HG03520 (cell line): ENCODE measurements at regions not wholly inside any gene's neighbourhood (a gene's known extent, or its start where the extent isn't known, plus 50 kb on each side); places are given as distances from the start of the nearest gene placed in this dataset.
"Not testable (repeated sequence)": the region's sequence is repeated elsewhere in the genome, so short reads cannot be mapped to it uniquely, and the experiment has no call there.

ENCODE experiments used
- ATAC-seq: cut with Tn5 transposase; IDR thresholded peaks from one replicate; pipeline ENCODE4 v1.9.1; 2021; ENCODE audit warnings: mild to moderate bottlenecking, moderate library complexity; ENCODE audit not compliant: unreplicated experiment

- no peak for ATAC-seq
Observed at GRCh38 chr16:76970087-76970744, 220.8 kb upstream of the MON1B start.

DNA sequence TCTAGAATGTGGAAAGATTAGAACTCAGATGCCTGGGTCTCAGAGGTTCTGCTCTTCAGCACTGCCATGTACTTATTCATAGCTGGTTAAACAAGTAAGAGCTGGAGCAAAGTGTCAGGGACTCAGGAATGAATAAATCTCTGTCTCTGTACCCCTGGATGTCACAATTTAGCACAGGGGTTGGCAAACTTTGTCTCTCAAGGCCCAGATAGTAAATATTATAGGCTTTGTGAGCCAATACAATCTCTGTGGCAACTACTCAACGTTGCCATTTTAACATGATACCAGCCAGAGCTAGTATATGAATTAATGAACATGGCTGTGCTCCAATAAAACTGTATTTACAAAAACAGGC is 220.3 kb upstream of the MON1B start:
- no peak for ATAC-seq

DNA sequence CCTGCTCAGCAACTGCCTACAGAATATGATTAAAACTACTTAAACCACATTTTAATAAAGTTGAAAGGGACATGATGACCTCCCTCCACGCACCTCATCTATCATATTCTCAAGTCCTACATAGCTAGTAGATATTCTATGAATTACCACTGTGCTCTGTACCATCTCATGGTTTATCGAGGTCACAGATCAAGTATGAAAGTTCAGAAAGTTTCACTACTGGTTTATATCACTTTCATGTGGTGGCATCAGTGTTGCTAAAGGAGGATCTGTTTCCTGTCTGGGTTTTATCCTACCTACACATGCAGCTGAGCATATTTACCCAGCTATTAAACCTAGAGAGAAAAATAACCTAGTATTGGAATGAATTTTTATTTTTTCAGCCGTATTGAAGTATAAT is 214.9 kb upstream of the MON1B start:
- ATAC-seq = peak; percentile 89

DNA sequence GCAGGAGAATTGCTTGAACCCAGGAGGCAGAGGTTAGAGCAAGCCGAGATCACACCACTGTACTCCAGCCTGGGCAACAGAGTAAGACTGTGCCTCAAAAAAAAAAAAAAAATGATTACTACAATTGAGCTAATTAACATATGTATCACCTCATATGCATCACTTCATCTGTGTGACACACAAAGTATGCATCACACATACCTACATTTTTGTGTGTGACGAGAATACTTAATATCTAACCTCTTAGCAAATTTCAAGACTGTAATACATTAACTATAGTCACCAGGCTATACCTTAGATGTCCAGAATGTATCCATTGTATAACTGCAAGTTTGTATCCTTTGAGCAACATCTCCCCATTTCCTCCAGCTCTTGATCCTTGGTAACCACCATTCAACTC is 214.2 kb upstream of the MON1B start:
- ATAC-seq = no peak

DNA sequence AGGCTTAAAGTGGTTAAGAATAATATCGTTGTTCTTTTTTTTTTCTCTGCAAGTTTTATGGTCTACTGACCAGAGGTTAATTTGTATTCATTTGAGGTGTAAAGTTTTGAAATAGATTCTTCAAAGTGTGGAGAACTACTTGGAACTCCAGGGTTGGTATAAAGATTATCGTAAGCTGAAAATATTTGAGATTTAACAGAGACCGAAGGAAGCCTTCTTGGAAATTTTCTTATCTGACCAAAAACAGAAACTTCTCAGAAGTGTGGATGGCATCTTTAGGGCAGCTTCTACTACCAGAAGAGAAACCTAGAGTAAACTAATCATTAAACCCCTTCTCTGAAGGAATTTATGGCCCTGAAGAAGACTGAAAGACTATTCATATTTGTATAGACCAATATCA is 206.8 kb upstream of the MON1B start:
- ATAC-seq = no peak

GRCh38 chr16:76985392-76986045 is 205.5 kb upstream of the MON1B start:
- ATAC-seq = no peak

GRCh38 chr16:76988526-76988925 is 202.5 kb upstream of the MON1B start:
- ATAC-seq = no peak

GRCh38 chr16:77002644-77003043 is 188.3 kb upstream of the MON1B start:
- no peak for ATAC-seq

GRCh38 chr16:77009453-77009852 is 181.5 kb upstream of the MON1B start:
- ATAC-seq = no peak

GRCh38 chr16:77014441-77014840 is 176.5 kb upstream of the MON1B start:
- ATAC-seq = no peak

- no peak for ATAC-seq
Observed at GRCh38 chr16:77030600-77030999, 160.4 kb upstream of the MON1B start.

GRCh38 chr16:77033516-77033915 is 157.5 kb upstream of the MON1B start:
- no peak for ATAC-seq

DNA sequence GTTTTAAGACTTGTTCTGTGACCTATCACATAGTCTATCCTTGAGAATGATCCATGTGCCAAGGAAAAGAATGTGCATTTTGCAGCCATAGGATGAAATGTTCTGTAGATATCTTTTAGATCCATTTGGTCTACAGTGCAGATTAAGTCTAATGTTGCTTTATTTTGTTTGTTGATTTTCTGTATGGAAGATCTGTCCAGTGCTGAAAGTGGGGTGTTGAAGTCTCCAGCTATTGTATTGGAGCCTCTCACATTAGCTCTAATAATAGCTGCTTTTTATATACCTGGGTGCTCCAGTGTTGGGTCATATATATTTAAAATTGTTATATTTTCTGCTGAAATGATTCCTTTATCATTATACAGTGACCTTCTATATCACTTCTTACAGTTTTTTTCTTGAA is 155.6 kb upstream of the MON1B start:
- ATAC-seq = no peak

- ATAC-seq = no peak
Observed at GRCh38 chr16:77037696-77038347, 153.2 kb upstream of the MON1B start.

- ATAC-seq = no peak
Observed at GRCh38 chr16:77041468-77041867, 149.5 kb upstream of the MON1B start.

- ATAC-seq = no peak
Observed at GRCh38 chr16:77043076-77043475, 147.9 kb upstream of the MON1B start.

- ATAC-seq = no peak
Observed at GRCh38 chr16:77046206-77046605, 144.8 kb upstream of the MON1B start.

- ATAC-seq = no peak
Observed at GRCh38 chr16:77048085-77048484, 142.9 kb upstream of the MON1B start.

- ATAC-seq = no peak
Observed at GRCh38 chr16:77049577-77049976, 141.4 kb upstream of the MON1B start.

- ATAC-seq = not testable (repeated sequence)
Observed at GRCh38 chr16:77056597-77056996, 134.4 kb upstream of the MON1B start.

DNA sequence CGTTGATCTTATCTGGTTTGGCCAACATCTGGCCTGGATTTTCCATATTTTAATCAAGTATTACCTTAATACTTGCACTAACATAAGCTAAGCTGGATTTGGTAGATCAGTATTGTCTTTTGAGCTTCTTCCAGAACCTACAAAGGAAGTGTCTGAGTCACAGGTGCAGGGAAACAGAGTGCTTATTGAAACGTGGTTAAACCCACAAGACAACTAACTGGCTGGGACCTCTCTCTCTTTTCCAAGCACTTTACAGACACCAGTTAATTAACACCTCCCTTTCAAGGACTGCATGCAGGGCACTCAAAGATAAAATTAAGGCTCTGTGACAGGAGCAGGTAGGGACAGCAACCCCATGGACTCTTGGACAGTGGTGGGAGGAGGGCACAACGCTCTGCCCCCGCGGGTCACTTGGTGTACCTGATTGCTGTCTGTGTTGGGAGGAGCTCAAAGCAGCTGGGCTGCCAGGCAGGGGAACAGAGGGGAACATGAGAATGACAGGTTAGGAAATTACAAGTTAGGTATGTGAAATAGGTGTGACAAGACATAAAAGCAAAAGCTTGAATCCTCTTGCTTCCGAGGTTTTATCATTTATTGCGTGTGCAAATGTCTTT is 133.7 kb upstream of the MON1B start:
- ATAC-seq = no peak

DNA sequence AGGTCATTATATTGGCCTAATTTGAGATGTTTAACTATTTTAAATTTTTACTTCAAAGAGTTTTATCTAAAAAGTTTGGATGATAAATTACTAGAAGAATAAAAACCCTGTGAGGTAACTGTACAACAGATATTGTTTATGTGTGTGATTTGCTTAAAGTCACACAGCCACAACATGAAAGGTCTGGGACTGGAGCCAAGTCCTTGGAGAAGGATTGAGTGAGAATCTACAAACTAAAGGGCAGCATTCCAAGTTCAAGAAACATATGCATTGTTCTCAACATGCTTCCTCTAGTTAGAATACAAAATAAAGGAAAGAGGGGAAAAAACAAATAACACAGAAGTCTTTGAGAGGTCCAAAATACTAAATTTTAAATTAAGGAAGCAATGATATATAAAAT is 131.5 kb upstream of the MON1B start:
- ATAC-seq = no peak
